Spinal cord (tissue), 9 donors: ENCODE measurements at regions not wholly inside any gene's neighbourhood (a gene's known extent, or its start where the extent isn't known, plus 50 kb on each side); places are given as distances from the start of the nearest gene placed in this dataset.

Experiments used
- DNase-seq, 6 donors: peaks; one replicate each; pipeline versions ENCODE4 v3.0.0 to v3.0.0-alpha.2; 2013 to 2015; ENCODE audit warnings: low spot score in 6 of 6, low read depth in 4 of 6
- H3K27ac ChIP-seq: one replicate; pipeline ENCODE4 v1.5.1; 2013; ENCODE audit warnings: low read depth, low read length, control low read depth
- H3K27me3 ChIP-seq: one replicate; pipeline ENCODE4 v1.6.1; 2013; ENCODE audit warnings: low read length; ENCODE audit not compliant: control insufficient read depth, insufficient read depth
- H3K36me3 ChIP-seq: one replicate; pipeline ENCODE4 v1.6.1; 2013; ENCODE audit warnings: low read length; ENCODE audit not compliant: control insufficient read depth, insufficient read depth
- H3K4me1 ChIP-seq: one replicate; pipeline ENCODE4 v1.6.1; 2013; ENCODE audit warnings: low read length; ENCODE audit not compliant: control insufficient read depth, insufficient read depth
- H3K4me3 ChIP-seq: one replicate; pipeline ENCODE4 v1.5.1; 2013; ENCODE audit warnings: low read depth, low read length, control low read depth
- H3K9me3 ChIP-seq: one replicate; pipeline ENCODE4 v1.6.1; 2013; ENCODE audit warnings: low read length; ENCODE audit not compliant: control insufficient read depth, insufficient read depth
- WGBS: methylation state at CpG from one replicate; pipeline ENCODE4 v1.1.5; 2013; ENCODE audit warnings: missing lambda C conversion rate; ENCODE audit not compliant: insufficient coverage; 5-methylcytosine and 5-hydroxymethylcytosine counted together
- donor health status: healthy.

GRCh38 chrX:69238887-69239231 is 73.6 kb upstream of the PJA1 start:
- H3K27me3 ChIP-seq = peaks cover 8% of the 10 kb centered on the region
- H3K36me3 ChIP-seq = no peaks in the 10 kb centered on the region
- no peaks in the 10 kb centered on the region for H3K9me3 ChIP-seq
- no peak overlapping the region for H3K27ac ChIP-seq
- peaks cover 27% of the 10 kb centered on the region for H3K4me1 ChIP-seq
- WGBS = 5% methylated on average over 2 of the region's 2 CpGs
- no peak for DNase-seq
- no peak overlapping the region for H3K4me3 ChIP-seq

- no peak overlapping the region for H3K4me3 ChIP-seq
- no peak overlapping the region for H3K27ac ChIP-seq
- 30% methylated on average over 16 of the region's 18 CpGs for WGBS
- H3K36me3 ChIP-seq = no peaks in the 10 kb centered on the region
- H3K9me3 ChIP-seq = no peaks in the 10 kb centered on the region
- peak; percentile 39 to 88 (median 52) for DNase-seq
- H3K27me3 ChIP-seq = peaks cover 8% of the 10 kb centered on the region
- peaks cover 27% of the 10 kb centered on the region for H3K4me1 ChIP-seq
Measured at GRCh38 chrX:69238114-69238886, 73.0 kb upstream of the PJA1 start.

- no peak overlapping the region for H3K27ac ChIP-seq
Measured at GRCh38 chrX:69237236-69237635, 72.0 kb upstream of the PJA1 start.

GRCh38 chrX:69236641-69237040 is 71.4 kb upstream of the PJA1 start:
- Histone ChIP-seq H3K27ac (no peak overlapping the region), H3K4me1 (peaks cover 27% of the 10 kb centered on the region), H3K9me3 (no peaks in the 10 kb centered on the region), H3K27me3 (no peaks in the 10 kb centered on the region), H3K4me3 (no peak overlapping the region), H3K36me3 (no peaks in the 10 kb centered on the region)
- no peak for DNase-seq
- 54% methylated on average over 2 of the region's 2 CpGs for WGBS

More at GRCh38 chrX:69237236-69237635, 72.0 kb upstream of the PJA1 start:
- peaks cover 3% of the 10 kb centered on the region for H3K27me3 ChIP-seq
- DNase-seq = peak in 1 of 6 donors; percentile 54
- H3K9me3 ChIP-seq = no peaks in the 10 kb centered on the region
- no peak overlapping the region for H3K4me3 ChIP-seq
- peaks cover 27% of the 10 kb centered on the region for H3K4me1 ChIP-seq
- H3K36me3 ChIP-seq = no peaks in the 10 kb centered on the region
- 25% methylated on average over 5 of the region's 5 CpGs for WGBS

- no peaks in the 10 kb centered on the region for H3K9me3 ChIP-seq
- H3K27ac ChIP-seq = no peak overlapping the region
- no peaks in the 10 kb centered on the region for H3K36me3 ChIP-seq
- H3K4me1 ChIP-seq = peaks cover 27% of the 10 kb centered on the region
- H3K27me3 ChIP-seq = no peaks in the 10 kb centered on the region
- H3K4me3 ChIP-seq = no peak overlapping the region
- DNase-seq = no peak
Measured at GRCh38 chrX:69234624-69235023, 69.4 kb upstream of the PJA1 start.

- no peak overlapping the region for H3K27ac ChIP-seq
- H3K36me3 ChIP-seq = no peaks in the 10 kb centered on the region
- no peak overlapping the region for H3K4me3 ChIP-seq
- 86% methylated on average over 1 of the region's 3 CpGs for WGBS
- DNase-seq = no peak
- peaks cover 13% of the 10 kb centered on the region for H3K4me1 ChIP-seq
- H3K27me3 ChIP-seq = no peaks in the 10 kb centered on the region
- H3K9me3 ChIP-seq = no peaks in the 10 kb centered on the region
Measured at GRCh38 chrX:69232945-69233344, 67.7 kb upstream of the PJA1 start.

- Histone ChIP-seq H3K4me1 (peaks cover 5% of the 10 kb centered on the region), H3K4me3 (no peak overlapping the region), H3K9me3 (no peaks in the 10 kb centered on the region), H3K27ac (no peak overlapping the region), H3K27me3 (no peaks in the 10 kb centered on the region), H3K36me3 (no peaks in the 10 kb centered on the region)
- no peak for DNase-seq
Measured at GRCh38 chrX:69231903-69232302, 66.7 kb upstream of the PJA1 start.

- no peaks in the 10 kb centered on the region for H3K4me1 ChIP-seq
- no peaks in the 10 kb centered on the region for H3K36me3 ChIP-seq
- H3K27me3 ChIP-seq = no peaks in the 10 kb centered on the region
- DNase-seq = no peak
- H3K9me3 ChIP-seq = no peaks in the 10 kb centered on the region
- no peak overlapping the region for H3K27ac ChIP-seq
- no peak overlapping the region for H3K4me3 ChIP-seq
Measured at GRCh38 chrX:69229436-69229835, 64.2 kb upstream of the PJA1 start.

GRCh38 chrX:69228732-69229131 is 63.5 kb upstream of the PJA1 start:
- H3K27me3 ChIP-seq = peaks cover 2% of the 10 kb centered on the region
- 60% methylated on average over 3 of the region's 4 CpGs for WGBS

GRCh38 chrX:69226459-69227158 is 61.4 kb upstream of the PJA1 start:
- Histone ChIP-seq H3K27ac (no peak overlapping the region), H3K9me3 (no peaks in the 10 kb centered on the region), H3K27me3 (peaks cover 4% of the 10 kb centered on the region), H3K4me1 (peaks cover 11% of the 10 kb centered on the region), H3K4me3 (no peak overlapping the region), H3K36me3 (no peaks in the 10 kb centered on the region)
- no peak for DNase-seq
- 67% methylated on average over 9 of the region's 9 CpGs for WGBS

More at GRCh38 chrX:69228732-69229131, 63.5 kb upstream of the PJA1 start:
- Histone ChIP-seq H3K4me3 (no peak overlapping the region), H3K9me3 (no peaks in the 10 kb centered on the region), H3K36me3 (no peaks in the 10 kb centered on the region), H3K27ac (no peak overlapping the region), H3K4me1 (no peaks in the 10 kb centered on the region)
- no peak for DNase-seq
